ENCODE measurements at regions not wholly inside any gene's neighbourhood (a gene's known extent, or its start where the extent isn't known, plus 50 kb on each side); places are given as distances from the start of the nearest gene placed in this dataset.
"Not testable (repeated sequence)": the region's sequence is repeated elsewhere in the genome, so short reads cannot be mapped to it uniquely, and the experiment has no call there.

GRCh38 chr1:116279715-116280114 lies 93.3 kb upstream of the ATP1A1 start:
- no peaks in the 10 kb centered on the region for H3K4me1 Mint-ChIP-seq
- peaks cover 0 to 7% (median 0%) of the 10 kb centered on the region in 6 donors for H3K9me3 Mint-ChIP-seq
- H3K36me3 Mint-ChIP-seq: peaks cover under 1 to 6% (median 4%) of the 10 kb centered on the region in 3 donors
- H3K4me3 Mint-ChIP-seq: no peak overlapping the region
- DNase-seq: no peak
- H3K27me3 Mint-ChIP-seq (ENCODE audit: low read depth in 3 of 3): peaks cover 6 to 33% (median 21%) of the 10 kb centered on the region in 3 donors
- no peak overlapping the region for H3K27ac Mint-ChIP-seq

- Mint-ChIP-seq H3K36me3 (peaks cover 4 to 6% (median 6%) of the 10 kb centered on the region in 3 donors), H3K9me3 (peaks cover 0 to 9% (median 0%) of the 10 kb centered on the region in 6 donors), H3K27me3 (ENCODE audit: low read depth in 3 of 3) (peaks cover 0 to 24% (median 15%) of the 10 kb centered on the region in 3 donors), H3K27ac (no peak overlapping the region), H3K4me3 (no peak overlapping the region), H3K4me1 (peaks cover 10 to 21% of the 10 kb centered on the region in 2 donors)
- no peak for DNase-seq
These were observed 88.1 kb upstream of the ATP1A1 start for GRCh38 chr1:116284819-116285390.

GRCh38 chr1:116286541-116286971 lies 86.5 kb upstream of the ATP1A1 start:
- Mint-ChIP-seq H3K4me1 (peaks cover 10 to 21% of the 10 kb centered on the region in 2 donors), H3K27ac (no peak overlapping the region), H3K9me3 (peaks cover 0 to 5% (median 0%) of the 10 kb centered on the region in 6 donors)

GRCh38 chr1:116287341-116288200 lies 85.5 kb upstream of the ATP1A1 start:
- Mint-ChIP-seq H3K4me1 (peaks cover 10 to 21% of the 10 kb centered on the region in 2 donors), H3K36me3 (peaks cover 4 to 6% (median 4%) of the 10 kb centered on the region in 3 donors), H3K9me3 (peaks cover 0 to 2% (median 0%) of the 10 kb centered on the region in 6 donors), H3K4me3 (no peak overlapping the region), H3K27me3 (ENCODE audit: low read depth in 3 of 3) (peaks cover 3 to 12% (median 5%) of the 10 kb centered on the region in 3 donors), H3K27ac (no peak overlapping the region)
- no peak for DNase-seq

More at GRCh38 chr1:116286541-116286971, 86.5 kb upstream of the ATP1A1 start:
- no peak overlapping the region for H3K4me3 Mint-ChIP-seq
- H3K27me3 Mint-ChIP-seq (ENCODE audit: low read depth in 3 of 3): peaks cover 0 to 20% (median 7%) of the 10 kb centered on the region in 3 donors
- peak; percentile 14 to 26 (median 22) for DNase-seq
- H3K36me3 Mint-ChIP-seq: peaks cover 0 to 6% (median 6%) of the 10 kb centered on the region in 3 donors

GRCh38 chr1:116288201-116288598 lies 84.8 kb upstream of the ATP1A1 start:
- H3K27ac Mint-ChIP-seq: no peak overlapping the region
- DNase-seq: no peak
- H3K9me3 Mint-ChIP-seq: peaks cover 0 to 2% (median 0%) of the 10 kb centered on the region in 6 donors
- H3K36me3 Mint-ChIP-seq: peaks cover 0 to 8% (median 6%) of the 10 kb centered on the region in 3 donors
- H3K4me1 Mint-ChIP-seq: peaks cover 10 to 21% of the 10 kb centered on the region in 2 donors
- H3K27me3 Mint-ChIP-seq (ENCODE audit: low read depth in 3 of 3): peaks cover 3 to 6% (median 5%) of the 10 kb centered on the region in 3 donors
- H3K4me3 Mint-ChIP-seq: no peak overlapping the region

GRCh38 chr1:116289193-116289592 lies 83.9 kb upstream of the ATP1A1 start:
- Mint-ChIP-seq H3K4me3 (no peak overlapping the region), H3K9me3 (peaks cover 0 to 2% (median 0%) of the 10 kb centered on the region in 6 donors), H3K27ac (no peak overlapping the region), H3K27me3 (ENCODE audit: low read depth in 3 of 3) (peaks cover 0 to 3% (median 2%) of the 10 kb centered on the region in 3 donors), H3K36me3 (peaks cover 0 to 8% (median 6%) of the 10 kb centered on the region in 3 donors), H3K4me1 (peaks cover 10 to 21% of the 10 kb centered on the region in 2 donors)
- DNase-seq: no peak

GRCh38 chr1:116290085-116290705 lies 82.8 kb upstream of the ATP1A1 start:
- Mint-ChIP-seq H3K27ac (no peak overlapping the region), H3K9me3 (peaks cover 0 to 2% (median 0%) of the 10 kb centered on the region in 6 donors), H3K4me1 (peaks cover 10 to 21% of the 10 kb centered on the region in 2 donors), H3K4me3 (no peak overlapping the region), H3K27me3 (ENCODE audit: low read depth in 3 of 3) (peaks cover 0 to 3% (median 2%) of the 10 kb centered on the region in 3 donors), H3K36me3 (peaks cover 0 to 8% (median 2%) of the 10 kb centered on the region in 3 donors)
- no peak for DNase-seq

GRCh38 chr1:116291024-116291423 lies 82.0 kb upstream of the ATP1A1 start:
- H3K27me3 Mint-ChIP-seq (ENCODE audit: low read depth in 3 of 3): peaks cover 0 to 3% (median 2%) of the 10 kb centered on the region in 3 donors
- H3K36me3 Mint-ChIP-seq: peaks cover 0 to 8% (median 2%) of the 10 kb centered on the region in 3 donors
- no peak for DNase-seq
- H3K4me3 Mint-ChIP-seq: no peak overlapping the region
- no peaks in the 10 kb centered on the region for H3K9me3 Mint-ChIP-seq
- no peak overlapping the region for H3K27ac Mint-ChIP-seq
- peaks cover 8 to 16% of the 10 kb centered on the region in 2 donors for H3K4me1 Mint-ChIP-seq

GRCh38 chr1:116292929-116293725 lies 79.9 kb upstream of the ATP1A1 start:
- Mint-ChIP-seq H3K4me3 (no peak overlapping the region), H3K36me3 (peaks cover 0 to 8% (median 2%) of the 10 kb centered on the region in 3 donors), H3K27ac (no peak overlapping the region), H3K4me1 (no peaks in the 10 kb centered on the region), H3K9me3 (no peaks in the 10 kb centered on the region), H3K27me3 (ENCODE audit: low read depth in 3 of 3) (peaks cover 0 to 4% (median 3%) of the 10 kb centered on the region in 3 donors)
- DNase-seq: no peak

- H3K9me3 Mint-ChIP-seq: no peaks in the 10 kb centered on the region
- DNase-seq: no peak
- no peak overlapping the region for H3K4me3 Mint-ChIP-seq
- peaks cover 1 to 3% (median 2%) of the 10 kb centered on the region in 3 donors for H3K27me3 Mint-ChIP-seq (ENCODE audit: low read depth in 3 of 3)
- no peak overlapping the region for H3K27ac Mint-ChIP-seq
- peaks cover 0 to 4% (median 0%) of the 10 kb centered on the region in 3 donors for H3K36me3 Mint-ChIP-seq
- H3K4me1 Mint-ChIP-seq: no peaks in the 10 kb centered on the region
These were observed 75.4 kb upstream of the ATP1A1 start for GRCh38 chr1:116297495-116298212.

GRCh38 chr1:116298213-116298579 lies 74.8 kb upstream of the ATP1A1 start:
- H3K27me3 Mint-ChIP-seq (ENCODE audit: low read depth in 3 of 3); DNase-seq; H3K4me1 Mint-ChIP-seq; H3K36me3 Mint-ChIP-seq; H3K9me3 Mint-ChIP-seq; H3K27ac Mint-ChIP-seq; H3K4me3 Mint-ChIP-seq: not testable (repeated sequence)

GRCh38 chr1:116298746-116299145 lies 74.3 kb upstream of the ATP1A1 start:
- H3K36me3 Mint-ChIP-seq: no peaks in the 10 kb centered on the region
- H3K27me3 Mint-ChIP-seq (ENCODE audit: low read depth in 3 of 3): peaks cover 1 to 3% (median 2%) of the 10 kb centered on the region in 3 donors
- H3K4me3 Mint-ChIP-seq: no peak overlapping the region
- no peak overlapping the region for H3K27ac Mint-ChIP-seq
- H3K4me1 Mint-ChIP-seq: no peaks in the 10 kb centered on the region
- H3K9me3 Mint-ChIP-seq: no peaks in the 10 kb centered on the region
- no peak for DNase-seq
